IPS-NIHi7 (cell line): ENCODE measurements at regions not wholly inside any gene's neighbourhood (a gene's known extent, or its start where the extent isn't known, plus 50 kb on each side); places are given as distances from the start of the nearest gene placed in this dataset.
"Not testable (repeated sequence)": the region's sequence is repeated elsewhere in the genome, so short reads cannot be mapped to it uniquely, and the experiment has no call there.

ENCODE experiments used
- DNase-seq: peaks from one replicate; pipeline ENCODE4 v3.0.0; 2012; ENCODE audit warnings: mixed read lengths; ENCODE audit errors: extremely low spot score

DNA sequence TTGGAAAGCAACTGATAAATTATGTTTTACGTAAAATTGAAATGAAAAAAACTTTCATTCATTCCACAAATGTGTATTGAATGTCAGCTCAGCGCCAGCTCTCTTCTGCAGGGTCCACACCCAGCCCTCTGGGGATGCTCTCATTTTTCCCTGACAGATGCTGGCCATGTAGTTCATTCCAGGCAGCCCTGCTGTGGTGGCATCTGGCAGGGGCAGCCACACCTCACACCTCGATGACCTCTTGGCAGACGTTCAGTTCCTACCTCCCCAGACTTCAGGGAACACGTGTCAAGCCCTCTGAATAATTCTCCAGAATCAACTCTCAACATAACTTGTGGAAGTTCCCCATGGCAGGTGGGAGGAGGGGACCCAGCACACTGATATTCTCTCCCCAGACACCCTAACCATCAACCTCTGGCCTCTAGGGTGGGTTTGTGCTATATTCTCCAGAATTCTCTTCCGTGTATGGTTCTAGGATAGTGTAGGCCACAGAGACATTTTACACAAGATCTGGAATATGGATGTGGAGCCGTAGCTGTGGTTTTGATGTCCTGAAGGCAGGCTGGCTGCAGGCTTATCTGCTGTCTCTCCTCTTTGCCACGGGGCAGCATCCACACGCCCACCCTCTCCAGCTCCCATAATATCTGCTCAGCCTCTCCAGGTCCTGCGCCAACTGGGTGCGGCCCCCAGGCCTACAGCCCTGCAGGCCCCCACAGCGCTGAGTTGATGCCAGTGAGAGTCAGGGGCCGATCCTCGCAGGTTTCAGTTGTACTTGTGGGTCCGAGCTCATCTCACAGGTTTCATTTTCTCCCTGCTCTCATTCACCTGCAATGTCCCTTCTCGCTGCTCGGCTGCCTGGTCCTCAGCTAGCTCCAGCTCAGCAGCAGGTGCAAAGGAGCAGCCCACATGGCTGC lies 175.8 kb upstream of the ARID1B start:
- DNase-seq: no peak

GRCh38 chr6:156600678-156601077 lies 176.5 kb upstream of the ARID1B start:
- no peak for DNase-seq

DNA sequence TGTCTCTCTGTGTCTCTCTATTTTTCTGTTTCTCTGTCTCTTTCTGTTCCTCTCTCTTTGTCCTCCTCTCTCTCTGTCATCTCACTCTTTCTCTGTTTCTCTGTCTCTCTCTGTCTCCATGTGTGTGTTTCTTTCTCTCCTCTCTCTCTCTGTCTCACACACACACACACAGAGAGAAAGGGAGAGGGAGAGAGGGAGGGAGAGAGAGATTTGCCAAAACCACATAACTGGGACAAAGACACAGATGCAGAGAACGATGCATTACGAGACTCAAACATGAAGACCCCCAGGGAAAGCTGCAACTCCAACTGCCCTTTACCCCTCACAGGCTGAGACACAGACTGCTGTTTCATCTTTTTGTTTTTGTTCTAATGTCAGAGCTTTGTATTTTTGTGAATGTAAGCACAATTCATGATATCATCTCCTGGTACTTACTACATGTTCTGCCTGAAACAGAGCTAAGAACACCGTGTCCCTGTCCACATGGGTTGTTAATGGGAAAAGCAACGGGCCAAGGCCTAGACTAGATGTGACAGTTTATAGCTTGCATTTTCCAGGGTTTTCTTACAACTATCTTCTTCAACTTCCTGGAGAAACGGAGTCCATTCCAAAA lies 177.1 kb upstream of the ARID1B start:
- no peak for DNase-seq

DNA sequence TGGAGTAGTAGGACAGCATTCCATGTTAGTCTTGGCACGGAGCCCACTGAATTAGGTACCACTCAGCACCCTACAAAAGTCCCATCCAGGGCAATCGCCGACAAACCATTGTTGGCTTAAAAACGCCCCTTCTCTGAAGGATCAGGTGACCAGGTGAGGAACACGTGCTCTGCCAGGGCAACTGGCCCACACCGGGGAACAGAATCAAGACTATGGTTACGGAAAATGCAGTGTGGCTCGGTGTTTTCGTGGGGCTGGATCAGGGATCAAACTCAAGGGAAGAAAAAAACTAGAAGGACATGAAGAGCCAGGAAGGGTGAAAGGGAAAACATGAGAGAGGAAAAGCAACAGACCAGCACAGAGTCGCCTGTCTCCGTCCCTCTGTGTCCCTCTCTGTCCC lies 177.8 kb upstream of the ARID1B start:
- DNase-seq: no peak

DNA sequence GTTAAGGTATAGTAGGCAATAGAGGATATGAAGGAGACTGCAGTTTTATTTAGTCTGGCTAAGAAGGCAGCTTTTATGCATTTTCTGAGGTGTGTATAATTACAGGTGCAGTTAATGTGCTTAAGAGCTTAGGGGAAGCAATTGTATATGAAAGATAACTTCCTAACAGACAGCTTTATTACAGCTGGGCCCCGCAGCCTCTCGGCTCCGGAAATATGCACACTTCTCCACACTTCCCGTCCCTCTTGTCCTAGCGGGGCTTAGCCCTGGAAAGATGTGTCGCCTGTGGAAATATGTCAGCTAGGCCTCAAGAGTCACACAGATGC lies 178.4 kb upstream of the ARID1B start:
- no peak for DNase-seq

DNA sequence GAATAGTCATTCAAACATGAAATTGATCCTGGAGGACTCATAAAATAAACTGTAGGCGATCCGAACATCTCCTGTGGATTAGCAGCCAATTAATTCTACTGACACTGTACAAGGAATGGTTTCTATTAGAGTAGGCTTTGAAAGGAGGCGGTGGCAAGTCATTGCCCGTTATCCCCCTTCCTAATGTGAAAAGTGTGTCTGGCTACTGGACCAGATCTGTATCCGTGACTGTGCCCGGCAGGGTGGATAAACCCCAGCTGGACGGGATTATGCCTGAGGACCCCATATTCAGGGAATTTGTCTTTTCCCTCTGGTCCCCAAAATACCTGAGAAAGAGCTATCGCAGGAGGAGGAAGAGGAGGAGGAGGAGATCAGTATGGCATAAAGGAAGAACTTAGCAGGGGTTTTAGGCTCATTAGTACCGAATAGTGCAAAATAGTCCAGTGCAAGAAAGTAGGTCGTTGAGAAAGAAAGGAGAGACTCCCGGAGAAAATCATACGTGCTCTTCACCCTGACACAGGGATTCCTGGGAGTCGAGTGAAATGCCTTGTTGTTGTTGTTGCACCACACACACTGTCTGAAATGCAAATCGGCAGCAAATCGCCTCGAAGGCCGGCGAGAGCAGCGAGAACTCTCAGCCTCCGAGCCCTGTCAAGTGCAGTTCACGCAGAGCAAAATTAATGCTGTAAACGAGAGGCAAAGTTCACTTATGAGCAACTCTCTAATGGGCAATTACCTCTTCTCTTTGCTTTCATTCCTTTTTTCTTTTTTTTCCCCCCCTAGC lies 178.9 kb upstream of the ARID1B start:
- no peak for DNase-seq

DNA sequence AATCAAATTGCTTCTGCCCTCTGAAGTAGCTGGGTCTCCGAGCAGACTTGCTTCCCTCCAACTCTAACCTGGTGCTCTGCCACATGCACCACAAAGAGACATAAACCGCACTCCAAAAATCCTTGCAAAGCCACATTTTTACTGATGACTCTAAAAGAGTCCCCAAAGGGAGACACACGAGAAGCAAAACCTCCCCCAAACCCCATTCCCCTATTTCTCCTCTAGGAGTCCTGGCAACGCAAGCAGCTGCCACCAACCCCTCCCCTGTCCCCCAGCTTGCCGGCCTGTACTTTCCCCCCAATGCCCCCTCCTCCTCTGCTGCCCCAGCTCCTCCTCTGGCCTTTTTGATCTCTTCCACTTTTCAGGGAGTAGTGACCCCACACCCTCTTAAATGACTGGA lies 180.1 kb upstream of the ARID1B start:
- DNase-seq: no peak

- DNase-seq: no peak
These were observed 181.7 kb upstream of the ARID1B start for GRCh38 chr6:156595476-156595875.

DNA sequence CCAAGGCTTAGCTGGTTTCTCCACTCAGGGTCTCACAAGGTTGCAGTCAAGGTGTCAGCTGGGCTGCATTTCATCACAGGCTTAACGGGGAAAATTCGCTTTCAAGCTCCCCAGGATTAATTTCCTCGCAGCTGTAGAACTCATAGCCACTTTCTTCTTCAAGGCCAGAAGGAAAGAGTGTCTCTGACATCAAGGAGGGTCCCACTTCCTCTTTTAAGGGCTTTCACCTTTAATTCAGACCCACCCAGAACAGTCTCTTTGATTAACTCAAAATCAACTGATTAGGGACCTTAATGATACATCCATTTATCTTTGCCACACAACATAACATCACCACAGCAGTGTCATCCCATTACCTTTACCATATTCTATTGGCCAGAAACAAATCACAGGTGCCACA lies 183.3 kb upstream of the ARID1B start:
- no peak for DNase-seq

- no peak for DNase-seq
These were observed 184.1 kb upstream of the ARID1B start for GRCh38 chr6:156593127-156593526.

- DNase-seq: peak; percentile 37
These were observed 186.7 kb upstream of the ARID1B start for GRCh38 chr6:156590482-156590881.

DNA sequence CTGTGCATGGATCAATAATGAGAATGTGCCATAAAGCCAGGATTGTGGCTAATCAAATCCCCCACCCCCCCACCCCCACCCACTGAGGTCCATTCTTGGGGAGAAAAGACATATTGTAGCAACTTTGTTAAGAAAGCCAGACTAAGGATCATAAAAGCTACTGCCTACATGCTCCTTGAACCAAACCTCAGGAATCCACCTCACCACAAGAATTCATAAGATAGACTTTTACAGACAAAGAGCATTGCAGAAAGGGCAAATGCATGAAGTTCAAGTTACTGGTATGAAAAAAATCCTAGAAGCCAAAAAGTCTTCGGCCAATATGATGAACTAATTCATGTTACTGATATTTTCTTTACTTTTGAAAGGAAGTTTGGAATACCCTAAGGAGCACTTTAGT lies 187.9 kb upstream of the ARID1B start:
- DNase-seq: no peak

DNA sequence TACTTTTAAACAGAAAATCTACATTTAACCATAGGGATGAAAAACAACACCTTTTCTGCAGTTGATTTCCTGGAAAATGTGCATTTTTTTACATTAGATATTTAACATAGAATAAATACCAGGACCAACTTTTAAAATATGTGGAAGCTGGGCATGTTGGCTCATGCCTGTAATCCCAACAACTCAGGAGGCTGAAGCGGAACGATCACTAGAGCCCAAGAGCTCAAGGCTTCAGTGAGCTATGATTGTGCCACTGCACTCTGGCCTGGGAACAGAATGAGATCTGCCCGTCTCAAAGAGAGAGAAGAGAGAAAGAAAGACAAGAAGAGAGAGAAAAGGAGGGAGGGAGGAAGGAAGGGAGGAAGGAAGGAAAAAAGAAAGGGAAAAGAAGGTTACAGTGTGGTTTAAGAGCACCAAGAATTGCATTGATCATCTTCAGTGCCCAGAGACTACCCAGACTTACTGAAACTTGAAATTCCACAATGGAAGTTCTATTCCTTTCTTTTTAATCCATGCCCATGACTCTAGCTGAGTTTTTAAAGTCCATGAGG lies 189.4 kb upstream of the ARID1B start:
- DNase-seq: no peak

DNA sequence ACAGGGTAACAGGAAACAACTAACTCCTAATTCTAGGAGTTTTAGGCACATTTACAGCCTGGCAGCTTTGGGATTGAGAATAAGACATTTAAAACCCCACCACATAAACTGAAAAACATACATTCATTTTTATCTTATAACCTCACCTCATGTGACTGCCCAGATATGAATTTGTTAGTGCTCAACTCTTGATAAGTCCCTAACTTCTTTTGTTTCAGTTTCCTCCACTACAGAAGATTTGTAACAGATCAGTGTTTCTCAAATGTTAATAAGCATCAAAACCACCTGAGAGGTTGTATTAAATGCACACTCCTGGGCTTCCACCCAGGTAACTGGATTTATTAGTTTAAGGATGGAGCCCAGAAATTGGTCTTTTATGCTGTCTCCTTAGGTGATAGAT lies 190.1 kb upstream of the ARID1B start:
- no peak for DNase-seq

DNA sequence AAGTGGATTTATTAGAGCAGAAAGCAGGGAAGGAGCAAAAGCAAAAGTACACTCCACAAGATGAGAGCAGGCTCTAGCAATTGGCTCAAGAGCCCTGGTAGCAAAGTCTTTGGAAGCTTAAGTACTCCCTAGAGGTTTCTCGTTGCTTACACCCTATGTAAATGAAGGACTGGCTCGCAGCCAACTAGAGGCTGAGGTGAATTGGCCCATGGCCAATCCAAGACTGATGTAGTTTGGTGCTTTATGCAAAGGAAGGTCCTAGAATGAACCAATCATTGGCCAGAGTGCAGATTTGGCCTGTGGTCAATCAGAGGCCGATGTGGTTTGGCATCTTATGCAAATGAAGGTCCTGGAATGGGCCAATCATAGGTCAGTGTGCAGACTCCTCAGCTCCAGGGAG lies 191.3 kb upstream of the ARID1B start:
- DNase-seq: no peak

GRCh38 chr6:156584121-156584520 lies 193.1 kb upstream of the ARID1B start:
- DNase-seq: not testable (repeated sequence)

DNA sequence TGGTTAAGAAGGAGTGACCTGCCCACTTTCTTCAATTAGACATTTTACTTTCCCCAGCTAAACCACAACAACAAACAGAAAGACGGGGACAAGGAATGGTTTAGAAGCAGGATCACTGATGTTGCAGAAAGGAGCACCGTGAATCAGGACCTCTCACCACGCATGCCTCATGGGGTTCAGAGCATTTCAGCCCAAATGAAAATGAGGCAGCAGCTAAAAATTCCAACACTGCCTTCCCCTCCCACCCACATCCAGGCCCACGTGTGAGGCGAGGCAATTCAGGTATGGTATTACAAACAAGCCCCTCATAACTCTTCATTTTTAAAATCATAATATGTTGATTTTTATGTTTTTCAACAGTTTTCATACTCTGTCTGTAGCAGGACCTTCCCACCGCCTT lies 194.1 kb upstream of the ARID1B start:
- DNase-seq: no peak

- no peak for DNase-seq
These were observed 194.6 kb upstream of the ARID1B start for GRCh38 chr6:156582509-156582992.

DNA sequence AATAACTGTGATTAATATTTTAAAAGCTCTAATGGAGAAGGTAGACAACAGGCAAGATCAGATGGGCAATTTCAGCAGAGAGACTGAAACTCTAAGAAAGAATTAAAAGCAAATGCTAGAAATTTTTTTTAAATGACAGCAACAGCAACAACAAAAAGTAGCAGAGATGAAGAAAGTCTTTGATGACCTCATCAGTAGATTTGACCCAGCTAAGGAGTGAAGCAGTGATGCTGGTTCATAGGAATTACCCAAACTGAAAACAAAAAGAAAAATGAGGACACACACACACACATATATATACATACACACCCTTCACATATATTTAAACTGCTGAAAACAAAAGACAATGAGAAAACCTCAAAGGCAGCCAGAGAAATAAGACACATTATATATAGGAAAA lies 197.6 kb upstream of the ARID1B start:
- DNase-seq: no peak

- DNase-seq: no peak
These were observed 199.4 kb upstream of the ARID1B start for GRCh38 chr6:156577749-156578148.

DNA sequence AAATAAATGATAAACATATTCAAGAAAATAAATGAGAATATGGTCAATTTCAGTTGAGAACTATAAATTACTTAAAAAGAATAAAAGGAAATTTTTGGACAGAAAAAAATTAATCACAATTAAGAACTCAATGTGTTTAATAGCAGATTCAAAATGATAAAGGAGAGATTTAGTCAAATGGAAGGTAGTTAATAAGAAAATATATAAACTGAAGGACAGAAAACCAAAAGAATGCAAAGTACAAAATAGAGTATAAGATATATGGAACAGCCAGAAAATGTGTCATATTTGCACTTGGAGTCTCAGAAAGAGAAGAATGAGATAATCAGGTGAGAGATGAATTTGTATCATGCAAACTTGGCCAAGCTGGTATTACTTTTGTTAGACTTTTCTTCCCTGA lies 201.8 kb upstream of the ARID1B start:
- DNase-seq: no peak

GRCh38 chr6:156564807-156565149 lies 212.4 kb upstream of the ARID1B start:
- DNase-seq: no peak
